SK-N-SH (cell line): ENCODE measurements at regions not wholly inside any gene's neighbourhood (a gene's known extent, or its start where the extent isn't known, plus 50 kb on each side); places are given as distances from the start of the nearest gene placed in this dataset.

ENCODE experiments used
- CTCF ChIA-PET: fragments of 300-600, 350-600 bp; formaldehyde crosslinking; extraction: SDS; loops from one replicate; lab custom pipeline; 2021; lab: Yijun Ruan, JAX
- POLR2A ChIA-PET: fragments of 350-600 bp; sonication (Branson Sonifier 250); formaldehyde crosslinking; extraction: SDS; loops from one replicate; lab custom pipeline; 2020; ENCODE audit warnings: antibody characterized with exemption, inconsistent platforms; lab: Yijun Ruan, JAX
- DNase-seq: peaks from one replicate; pipeline ENCODE4 v3.0.0; 2012
- H2AFZ ChIP-seq: fragments of 200-600 bp; sonication (generic); 2 replicates; pipeline ENCODE4 v1.8.1; 2016; ENCODE audit warnings: antibody characterized with exemption, mild to moderate bottlenecking, low read depth
- H3F3A ChIP-seq: fragments of 200-600 bp; sonication (generic); replicated peaks from 2 replicates; pipeline ENCODE3; 2016; ENCODE audit warnings: antibody characterized with exemption, mild to moderate bottlenecking; ENCODE audit not compliant: insufficient read depth
- H3K27ac ChIP-seq, 2 experiments: fragments of 200-500 bp in 1 of 2; fragments of 200-600 bp in 1 of 2; sonication (Bioruptor generic) in 1 of 2; sonication (generic), shearing (Covaris generic) in 1 of 2; 2 replicates each; pipeline versions ENCODE4 v1.5.1 to v1.6.1; 2014 to 2016; ENCODE audit warnings: low read depth in 2 of 2, inconsistent platforms in 1 of 2, low read length in 1 of 2, mild to moderate bottlenecking in 1 of 2, mixed read lengths in 1 of 2
- H3K27me3 ChIP-seq: fragments of 200-600 bp; sonication (generic), shearing (Covaris generic); 2 replicates; pipeline ENCODE4 v1.6.1; 2016; ENCODE audit warnings: mixed run types; ENCODE audit not compliant: insufficient read depth
- H3K36me3 ChIP-seq, 2 experiments: fragments of 200-500 bp in 1 of 2; fragments of 200-600 bp in 1 of 2; sonication (Bioruptor generic) in 1 of 2; sonication (generic) in 1 of 2; replicated peaks in 1 of 2; 2 replicates each; pipeline versions ENCODE3 to v1.5.1; 2014 to 2016; ENCODE audit warnings: low read length in 1 of 2, mild to moderate bottlenecking in 1 of 2; ENCODE audit not compliant: insufficient read depth in 2 of 2, control insufficient read depth in 1 of 2
- H3K4me1 ChIP-seq, 2 experiments: fragments of 200-500 bp in 1 of 2; fragments of 200-600 bp in 1 of 2; sonication (Bioruptor generic) in 1 of 2; sonication (generic), shearing (Covaris generic) in 1 of 2; 2 replicates each; pipeline versions ENCODE4 v1.5.1 to v1.6.1; 2014 to 2016; ENCODE audit warnings: low read depth in 1 of 2, low read length in 1 of 2, mixed run types in 1 of 2; ENCODE audit not compliant: insufficient read depth in 2 of 2, control insufficient read depth in 1 of 2
- H3K4me2 ChIP-seq: fragments of 200-600 bp; sonication (generic), shearing (Covaris generic); 2 replicates; pipeline ENCODE4 v1.6.1; 2017; ENCODE audit warnings: mixed run types
- H3K4me3 ChIP-seq, 2 experiments: fragments of 200-500 bp in 1 of 2; fragments of 200-600 bp in 1 of 2; sonication (Bioruptor generic) in 1 of 2; sonication (generic), shearing (Covaris generic) in 1 of 2; 2 replicates each; pipeline versions ENCODE4 v1.5.1 to v1.8.1; 2014 to 2016; ENCODE audit warnings: low read depth in 2 of 2, inconsistent platforms in 1 of 2, low read length in 1 of 2, mild to moderate bottlenecking in 1 of 2, mixed read lengths in 1 of 2, moderate library complexity in 1 of 2
- H3K79me2 ChIP-seq: fragments of 200-600 bp; sonication (generic); 2 replicates; pipeline ENCODE4 v1.8.1; 2017; ENCODE audit warnings: mild to moderate bottlenecking; ENCODE audit not compliant: insufficient read depth
- H3K9ac ChIP-seq: fragments of 200-600 bp; sonication (generic); 2 replicates; pipeline ENCODE4 v1.6.1; 2017; ENCODE audit warnings: mixed run types
- H3K9me2 ChIP-seq: fragments of 200-600 bp; sonication (generic); 2 replicates; pipeline ENCODE4 v1.6.1; 2017; ENCODE audit warnings: mixed run types
- H3K9me3 ChIP-seq: fragments of 200-600 bp; sonication (generic); 2 replicates; pipeline ENCODE4 v1.6.1; 2017; ENCODE audit warnings: mixed run types, mild to moderate bottlenecking, moderate library complexity
- H4K20me1 ChIP-seq: fragments of 200-600 bp; sonication (generic); 2 replicates; pipeline ENCODE4 v1.6.1; 2017; ENCODE audit warnings: mild to moderate bottlenecking, mixed run types; ENCODE audit not compliant: insufficient read depth
- CTCF ChIP-seq: fragments of 200-600 bp; sonication (generic); IDR thresholded peaks from 2 replicates; pipeline ENCODE4 v1.6.1; 2017; ENCODE audit warnings: antibody characterized with exemption, mild to moderate bottlenecking, moderate library complexity
- FOSL2 ChIP-seq: IDR thresholded peaks from 2 replicates; pipeline ENCODE4 v1.4.0; 2012; ENCODE audit warnings: low read depth, mild to moderate bottlenecking, moderate library complexity, borderline replicate concordance
- FOXJ3 ChIP-seq: sonication (generic); formaldehyde crosslinking; IDR thresholded peaks from 2 replicates; pipeline ENCODE4 v1.5.1; 2020; ENCODE audit warnings: mild to moderate bottlenecking, missing genetic modification reagents
- GATA2 ChIP-seq: sonication (generic); formaldehyde crosslinking; IDR thresholded peaks from 2 replicates; pipeline ENCODE4 v1.5.0; 2020; ENCODE audit warnings: mild to moderate bottlenecking, missing genetic modification reagents
- JUND ChIP-seq: IDR thresholded peaks from 2 replicates; pipeline ENCODE4 v1.4.0; 2012
- MAX ChIP-seq: IDR thresholded peaks from 2 replicates; pipeline ENCODE4 v1.4.0; 2012; ENCODE audit warnings: low read depth
- MXI1 ChIP-seq: IDR thresholded peaks from 2 replicates; pipeline ENCODE4 v1.6.1; 2012; ENCODE audit warnings: mild to moderate bottlenecking, low read depth, low read length, improper control_type of control experiment
- NRF1 ChIP-seq: IDR thresholded peaks from 2 replicates; pipeline ENCODE4 v1.6.1; 2012; ENCODE audit warnings: low read depth, mild to moderate bottlenecking, low read length
- PBX3 ChIP-seq: IDR thresholded peaks from 2 replicates; pipeline ENCODE4; 2012
- RAD21 ChIP-seq: IDR thresholded peaks from 2 replicates; pipeline ENCODE4 v1.6.1; 2012; ENCODE audit warnings: mild to moderate bottlenecking, low read length
- REST ChIP-seq: IDR thresholded peaks from 2 replicates; pipeline ENCODE4 v1.6.1; 2012; ENCODE audit warnings: mild to moderate bottlenecking, low read depth, low read length, moderate library complexity
- RFX5 ChIP-seq: IDR thresholded peaks from 2 replicates; pipeline ENCODE4 v1.6.1; 2012; ENCODE audit warnings: mild to moderate bottlenecking, improper control_type of control experiment, low read length
- SMC3 ChIP-seq: IDR thresholded peaks from 2 replicates; pipeline ENCODE4 v1.6.1; 2012; ENCODE audit warnings: low read depth, low read length, improper control_type of control experiment
- TAF1 ChIP-seq: IDR thresholded peaks from 2 replicates; pipeline ENCODE4 v1.6.1; 2012; ENCODE audit warnings: low read depth, mild to moderate bottlenecking, low read length, moderate library complexity, borderline replicate concordance
- TEAD4 ChIP-seq: IDR thresholded peaks from 2 replicates; pipeline ENCODE4 v1.4.0; 2012; ENCODE audit warnings: mild to moderate bottlenecking, borderline replicate concordance; ENCODE audit not compliant: insufficient read depth
- WGBS: methylation state at CpG from one replicate; pipeline ENCODE4 v1.1.6; 2017; ENCODE audit warnings: low lambda C conversion rate; 5-methylcytosine and 5-hydroxymethylcytosine counted together

- TF ChIP-seq TAF1 = no peak
- TF ChIP-seq MAX = no peak
Observed at GRCh38 chr16:86181526-86181925, 282.6 kb downstream of the IRF8 start (continued).

- H3K4me2 ChIP-seq = no peak overlapping the region
- H3K36me3 ChIP-seq = no peaks in the 10 kb centered on the region
- no peak for TF ChIP-seq MXI1
- TF ChIP-seq SMC3 = no peak
- no peak for TF ChIP-seq NRF1
- TF ChIP-seq TAF1 = no peak
- TF ChIP-seq PBX3 = no peak
- no peak for TF ChIP-seq FOSL2
- TF ChIP-seq RFX5 = no peak
- TF ChIP-seq MAX = no peak
- TF ChIP-seq CTCF = no peak
- no peak for TF ChIP-seq TEAD4
- no peak for TF ChIP-seq FOXJ3 (CRISPR knock-in tag)
- TF ChIP-seq GATA2 = no peak
- no peak for TF ChIP-seq RAD21
- TF ChIP-seq JUND = no peak
- TF ChIP-seq REST = no peak
- no peak overlapping the region for H3K4me3 ChIP-seq
- no peaks in the 10 kb centered on the region for H3K4me1 ChIP-seq
- no peaks in the 10 kb centered on the region for H3K9me2 ChIP-seq
- CTCF ChIA-PET = no interaction called here
- no peaks in the 10 kb centered on the region for H3K9me3 ChIP-seq
- H3F3A ChIP-seq = no peaks in the 10 kb centered on the region
- 11% methylated on average over 6 of the region's 6 CpGs for WGBS
- no peaks in the 10 kb centered on the region for H4K20me1 ChIP-seq
- no peak overlapping the region for H3K27ac ChIP-seq
- no peak overlapping the region for H2AFZ ChIP-seq
- no peak overlapping the region for H3K9ac ChIP-seq
- no peak for DNase-seq
- H3K79me2 ChIP-seq = no peaks in the 10 kb centered on the region
- POLR2A ChIA-PET = no interaction called here
- peaks cover 50% of the 10 kb centered on the region for H3K27me3 ChIP-seq
Observed at GRCh38 chr16:86184185-86184584, 285.2 kb downstream of the IRF8 start.
